ENCODE measurements at regions not wholly inside any gene's neighbourhood (a gene's known extent, or its start where the extent isn't known, plus 50 kb on each side); places are given as distances from the start of the nearest gene placed in this dataset.

DNA sequence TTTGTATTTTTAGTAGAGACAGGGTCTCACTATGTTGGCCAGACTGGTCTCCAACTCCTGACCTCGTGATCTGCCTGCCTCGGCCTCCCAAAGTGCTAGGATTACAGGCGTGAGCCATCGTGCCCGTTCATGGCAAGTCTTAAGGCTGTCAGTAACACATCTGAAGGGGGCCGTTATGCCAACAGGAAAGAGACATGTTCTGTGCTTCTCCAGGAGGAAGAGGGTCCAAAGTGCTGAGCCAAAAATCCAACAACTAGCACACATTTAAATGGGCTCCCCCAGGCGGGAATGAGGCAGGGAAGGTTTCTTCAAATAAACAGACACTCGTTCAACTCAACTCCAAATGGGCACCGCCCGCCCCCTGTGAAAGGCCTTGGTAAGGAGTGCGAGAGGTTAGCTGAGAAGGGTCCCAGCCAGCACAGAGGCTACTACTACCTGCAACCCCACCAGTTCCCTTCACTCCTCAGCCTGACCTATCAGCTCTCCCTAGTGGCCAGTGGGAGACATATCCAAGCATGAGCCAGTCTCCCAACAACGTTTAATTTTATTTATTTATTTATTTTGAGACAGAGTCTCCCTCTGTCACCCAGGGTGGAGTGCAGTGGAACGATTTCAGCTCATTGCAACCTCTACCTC, 84.1 kb upstream of the DMRT1 start (continued):
- TF ChIP-seq ZNF407 (CRISPR knock-in tag; IDR thresholded peaks at IDR 0.05; ENCODE audit: not compliant biosample characterization) = no peak
- 0 out of 2 replicates have a peak, but pooled peaks have one; percentile 14 for TF ChIP-seq SALL1 (CRISPR knock-in tag; IDR thresholded peaks at IDR 0.05)
- TF ChIP-seq SNRNP70 (IDR thresholded peaks at IDR 0.05; ENCODE audit: low read depth, low read length) = no peak
- peak; percentile 30; the same call in 1 of the 2 replicates for TF ChIP-seq SMC3 (IDR thresholded peaks at IDR 0.05; ENCODE audit: low read length)
- TF ChIP-seq, protein P1, sequence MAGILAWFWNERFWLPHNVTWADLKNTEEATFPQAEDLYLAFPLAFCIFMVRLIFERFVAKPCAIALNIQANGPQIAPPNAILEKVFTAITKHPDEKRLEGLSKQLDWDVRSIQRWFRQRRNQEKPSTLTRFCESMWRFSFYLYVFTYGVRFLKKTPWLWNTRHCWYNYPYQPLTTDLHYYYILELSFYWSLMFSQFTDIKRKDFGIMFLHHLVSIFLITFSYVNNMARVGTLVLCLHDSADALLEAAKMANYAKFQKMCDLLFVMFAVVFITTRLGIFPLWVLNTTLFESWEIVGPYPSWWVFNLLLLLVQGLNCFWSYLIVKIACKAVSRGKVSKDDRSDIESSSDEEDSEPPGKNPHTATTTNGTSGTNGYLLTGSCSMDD (CRISPR knock-in tag; IDR thresholded peaks at IDR 0.05) = no peak
- TF ChIP-seq ZBTB38 (CRISPR knock-in tag; IDR thresholded peaks at IDR 0.05) = no peak
- TF ChIP-seq PLSCR1 (CRISPR knock-in tag; IDR thresholded peaks at IDR 0.05; ENCODE audit: borderline replicate concordance) = no peak
- peak; percentile 19; the same call in 1 of the 2 replicates for TF ChIP-seq ZNF687 (CRISPR knock-in tag; IDR thresholded peaks at IDR 0.05)

Data from HepG2 (cell line).